IPS-NIHi11 (cell line): ENCODE measurements at regions not wholly inside any gene's neighbourhood (a gene's known extent, or its start where the extent isn't known, plus 50 kb on each side); places are given as distances from the start of the nearest gene placed in this dataset.
"Not testable (repeated sequence)": the region's sequence is repeated elsewhere in the genome, so short reads cannot be mapped to it uniquely, and the experiment has no call there.

ENCODE experiments used
- DNase-seq: peaks from one replicate; pipeline ENCODE4 v3.0.0; 2012; ENCODE audit warnings: mixed read lengths, low spot score

GRCh38 chr3:65172209-65172608, 484.4 kb upstream of the ADAMTS9 start:
- no peak for DNase-seq

GRCh38 chr3:65170390-65171042, 482.7 kb upstream of the ADAMTS9 start:
- DNase-seq, result peak; percentile 78

GRCh38 chr3:65169961-65170360, 482.2 kb upstream of the ADAMTS9 start:
- DNase-seq, result no peak

- DNase-seq, result no peak
Observed at GRCh38 chr3:65168547-65168946, 480.7 kb upstream of the ADAMTS9 start.

- DNase-seq, result peak; percentile 37
Observed at GRCh38 chr3:65166531-65166930, 478.7 kb upstream of the ADAMTS9 start.

GRCh38 chr3:65158023-65158422, 470.2 kb upstream of the ADAMTS9 start:
- DNase-seq, result no peak

GRCh38 chr3:65153850-65154512, 466.2 kb upstream of the ADAMTS9 start:
- peak; percentile 31 for DNase-seq

- DNase-seq, result no peak
Observed at GRCh38 chr3:65151666-65152065, 463.9 kb upstream of the ADAMTS9 start.

GRCh38 chr3:65149877-65150276, 462.1 kb upstream of the ADAMTS9 start:
- no peak for DNase-seq

- DNase-seq, result no peak
Observed at GRCh38 chr3:65148687-65149086, 460.9 kb upstream of the ADAMTS9 start.

GRCh38 chr3:65146179-65146578, 458.4 kb upstream of the ADAMTS9 start:
- peak; percentile 63 for DNase-seq

- DNase-seq, result no peak
Observed at GRCh38 chr3:65145680-65146079, 457.9 kb upstream of the ADAMTS9 start.

GRCh38 chr3:65144791-65145351, 457.1 kb upstream of the ADAMTS9 start:
- DNase-seq, result no peak

- DNase-seq, result no peak
Observed at GRCh38 chr3:65142456-65142855, 454.7 kb upstream of the ADAMTS9 start.

- DNase-seq, result no peak
Observed at GRCh38 chr3:65138556-65138955, 450.8 kb upstream of the ADAMTS9 start.

GRCh38 chr3:65133752-65134151, 446.0 kb upstream of the ADAMTS9 start:
- DNase-seq, result not testable (repeated sequence)

GRCh38 chr3:65130782-65131181, 443.0 kb upstream of the ADAMTS9 start:
- no peak for DNase-seq

GRCh38 chr3:65128346-65128745, 440.5 kb upstream of the ADAMTS9 start:
- no peak for DNase-seq

GRCh38 chr3:65126527-65127410, 439.0 kb upstream of the ADAMTS9 start:
- DNase-seq, result no peak

- DNase-seq, result not testable (repeated sequence)
Observed at GRCh38 chr3:65120156-65120555, 432.4 kb upstream of the ADAMTS9 start.

GRCh38 chr3:65118912-65119499, 431.2 kb upstream of the ADAMTS9 start:
- no peak for DNase-seq

GRCh38 chr3:65114041-65114440, 426.2 kb upstream of the ADAMTS9 start:
- no peak for DNase-seq
